ENCODE measurements at regions not wholly inside any gene's neighbourhood (a gene's known extent, or its start where the extent isn't known, plus 50 kb on each side); places are given as distances from the start of the nearest gene placed in this dataset.
A peak's percentile ranks its signal among the peaks of the same experiment; 100 is the strongest.

- no peak for DNase-seq (ENCODE audit: low read depth)
- no peak overlapping the region for H3K4me3 ChIP-seq (ENCODE audit: low read depth, low read length)
- TF ChIP-seq CTCF (IDR thresholded peaks at IDR 0.05; ENCODE audit: insufficient read depth, low read length): no peak
Observed at GRCh38 chr2:193528458-193528857, 1333.7 kb upstream of the TMEFF2 start.

- peak; percentile 5 for DNase-seq (ENCODE audit: low read depth)
- H3K4me3 ChIP-seq (ENCODE audit: low read depth, low read length): no peak overlapping the region
- TF ChIP-seq CTCF (IDR thresholded peaks at IDR 0.05; ENCODE audit: insufficient read depth, low read length): no peak
Observed at GRCh38 chr2:193527146-193527545, 1332.4 kb upstream of the TMEFF2 start.

- TF ChIP-seq CTCF (IDR thresholded peaks at IDR 0.05; ENCODE audit: insufficient read depth, low read length): no peak
- DNase-seq (ENCODE audit: low read depth): no peak
- no peak overlapping the region for H3K4me3 ChIP-seq (ENCODE audit: low read depth, low read length)
Observed at GRCh38 chr2:193523662-193524061, 1328.9 kb upstream of the TMEFF2 start.

- TF ChIP-seq CTCF (IDR thresholded peaks at IDR 0.05; ENCODE audit: insufficient read depth, low read length): no peak
- H3K4me3 ChIP-seq (ENCODE audit: low read depth, low read length): no peak overlapping the region
- DNase-seq (ENCODE audit: low read depth): no peak
Observed at GRCh38 chr2:193521523-193521922, 1326.8 kb upstream of the TMEFF2 start.

GRCh38 chr2:193520709-193521458, 1326.2 kb upstream of the TMEFF2 start:
- TF ChIP-seq CTCF (IDR thresholded peaks at IDR 0.05; ENCODE audit: insufficient read depth, low read length): no peak
- H3K4me3 ChIP-seq (ENCODE audit: low read depth, low read length): no peak overlapping the region
- no peak for DNase-seq (ENCODE audit: low read depth)

GRCh38 chr2:193518041-193518817, 1323.5 kb upstream of the TMEFF2 start:
- peak; percentile 62 for DNase-seq (ENCODE audit: low read depth)
- no peak overlapping the region for H3K4me3 ChIP-seq (ENCODE audit: low read depth, low read length)
- TF ChIP-seq CTCF (IDR thresholded peaks at IDR 0.05; ENCODE audit: insufficient read depth, low read length): no peak

Measured in fibroblast of the aortic adventitia (primary cell).